HG02571 (cell line): ENCODE measurements at regions not wholly inside any gene's neighbourhood (a gene's known extent, or its start where the extent isn't known, plus 50 kb on each side); places are given as distances from the start of the nearest gene placed in this dataset.
"Not testable (repeated sequence)": the region's sequence is repeated elsewhere in the genome, so short reads cannot be mapped to it uniquely, and the experiment has no call there.

Experiments
- ATAC-seq: cut with Tn5 transposase; IDR thresholded peaks from one replicate; pipeline ENCODE4 v1.9.1; 2021; ENCODE audit warnings: mild to moderate bottlenecking, moderate library complexity; ENCODE audit not compliant: unreplicated experiment

- ATAC-seq: no peak
Measured at GRCh38 chr10:36766415-36766810, 359.0 kb upstream of the ANKRD30A start.

GRCh38 chr10:36765782-36766414 lies 359.5 kb upstream of the ANKRD30A start:
- no peak for ATAC-seq

- ATAC-seq: no peak
Measured at GRCh38 chr10:36764823-36765222, 360.6 kb upstream of the ANKRD30A start.

GRCh38 chr10:36761121-36761520 lies 364.3 kb upstream of the ANKRD30A start:
- ATAC-seq: no peak

GRCh38 chr10:36759141-36759805 lies 366.1 kb upstream of the ANKRD30A start:
- ATAC-seq: no peak

- ATAC-seq: no peak
Measured at GRCh38 chr10:36748128-36748871, 377.1 kb upstream of the ANKRD30A start.

- ATAC-seq: no peak
Measured at GRCh38 chr10:36739884-36740445, 385.4 kb upstream of the ANKRD30A start.

GRCh38 chr10:36738738-36739431 lies 386.5 kb upstream of the ANKRD30A start:
- ATAC-seq: no peak

- no peak for ATAC-seq
Measured at GRCh38 chr10:36736311-36736710, 389.1 kb upstream of the ANKRD30A start.

- not testable (repeated sequence) for ATAC-seq
Measured at GRCh38 chr10:36734590-36734989, 390.8 kb upstream of the ANKRD30A start.

- ATAC-seq: no peak
Measured at GRCh38 chr10:36730316-36730715, 395.1 kb upstream of the ANKRD30A start.

- no peak for ATAC-seq
Measured at GRCh38 chr10:36728626-36729025, 396.8 kb upstream of the ANKRD30A start.

GRCh38 chr10:36725581-36726520 lies 399.5 kb upstream of the ANKRD30A start:
- ATAC-seq: no peak

- ATAC-seq: no peak
Measured at GRCh38 chr10:36722777-36723176, 402.6 kb upstream of the ANKRD30A start.

GRCh38 chr10:36721871-36722270 lies 403.5 kb upstream of the ANKRD30A start:
- ATAC-seq: no peak

- ATAC-seq: no peak
Measured at GRCh38 chr10:36720895-36721294, 404.5 kb upstream of the ANKRD30A start.

- no peak for ATAC-seq
Measured at GRCh38 chr10:36717118-36717517, 408.3 kb upstream of the ANKRD30A start.

- ATAC-seq: no peak
Measured at GRCh38 chr10:36716291-36716690, 409.1 kb upstream of the ANKRD30A start.

- no peak for ATAC-seq
Measured at GRCh38 chr10:36712695-36713094, 412.7 kb upstream of the ANKRD30A start.

GRCh38 chr10:36711361-36711760 lies 414.0 kb upstream of the ANKRD30A start:
- no peak for ATAC-seq
